Mononuclear cell (primary cell): ENCODE measurements at regions not wholly inside any gene's neighbourhood (a gene's known extent, or its start where the extent isn't known, plus 50 kb on each side); places are given as distances from the start of the nearest gene placed in this dataset.

Experiments used
- H3K27me3 ChIP-seq: 2 replicates; pipeline ENCODE4 v1.6.0; 2011; ENCODE audit warnings: low read length, control low read depth; ENCODE audit not compliant: insufficient read depth
- H3K4me1 ChIP-seq: 2 replicates; pipeline ENCODE4 v1.5.1; 2011; ENCODE audit warnings: mild to moderate bottlenecking, low read length, control low read depth; ENCODE audit not compliant: insufficient read depth
- H3K4me3 ChIP-seq: 2 replicates; pipeline ENCODE4 v1.5.1; 2011; ENCODE audit warnings: mild to moderate bottlenecking, low read length, moderate library complexity
- H3K9me3 ChIP-seq: 2 replicates; pipeline ENCODE4 v1.5.1; 2011; ENCODE audit warnings: low read depth, mild to moderate bottlenecking, control low read depth, low read length

GRCh38 chr6:140058863-140059262 lies 684.4 kb upstream of the CITED2 start:
- Histone ChIP-seq H3K4me3 (no peak overlapping the region), H3K27me3 (no peaks in the 10 kb centered on the region), H3K9me3 (no peaks in the 10 kb centered on the region), H3K4me1 (no peaks in the 10 kb centered on the region)

DNA sequence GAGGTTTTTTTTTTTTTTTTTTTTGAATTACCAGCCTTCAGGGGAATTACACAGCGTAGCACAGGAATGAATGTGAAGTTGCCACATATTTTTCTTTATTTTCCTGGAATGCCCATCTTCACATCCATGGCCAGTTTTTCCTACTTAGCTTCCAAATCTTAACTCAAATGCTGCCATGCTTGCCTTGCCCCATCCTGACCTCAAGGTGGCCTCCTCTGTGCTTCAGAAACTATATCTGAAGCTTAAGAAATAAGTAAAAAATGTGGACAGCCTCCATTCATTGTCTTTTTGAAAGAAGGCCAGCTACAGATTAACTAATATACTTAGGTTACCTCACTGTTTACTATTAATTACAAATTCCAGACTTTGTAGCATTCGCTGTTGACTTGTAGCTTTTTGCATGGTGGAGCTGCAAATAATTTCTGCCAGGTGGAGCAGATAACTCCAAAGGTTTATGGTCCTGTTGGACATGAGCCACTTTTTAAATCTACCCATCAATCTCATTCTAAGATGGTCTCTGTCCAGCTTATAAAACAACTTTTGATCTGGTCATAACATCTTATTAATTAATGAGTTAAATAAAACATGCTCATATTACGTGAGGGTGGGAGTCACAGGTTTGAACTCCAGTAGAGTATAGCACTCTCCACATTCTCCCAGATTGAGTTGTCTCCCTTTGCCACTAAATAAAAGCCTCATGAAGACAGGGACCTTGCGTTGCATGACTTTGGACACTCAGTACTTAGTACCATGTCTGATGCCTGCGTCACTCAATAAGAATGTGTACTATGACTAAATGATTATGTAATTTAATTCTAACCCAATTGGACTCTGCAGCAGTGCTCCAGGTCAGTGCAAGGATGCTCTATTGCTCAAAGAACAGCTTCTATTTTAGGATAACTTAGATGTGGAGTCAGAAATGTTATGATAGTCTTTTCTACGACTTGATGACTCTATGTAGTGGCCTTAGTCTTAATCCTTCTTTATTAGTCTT lies 678.6 kb upstream of the CITED2 start:
- Histone ChIP-seq H3K27me3 (no peaks in the 10 kb centered on the region), H3K4me1 (no peaks in the 10 kb centered on the region), H3K4me3 (no peak overlapping the region), H3K9me3 (no peaks in the 10 kb centered on the region)

- Histone ChIP-seq H3K27me3 (no peaks in the 10 kb centered on the region), H3K4me1 (no peaks in the 10 kb centered on the region), H3K4me3 (no peak overlapping the region), H3K9me3 (no peaks in the 10 kb centered on the region)
Measured at GRCh38 chr6:140051521-140052512, 677.4 kb upstream of the CITED2 start.

GRCh38 chr6:140050101-140050995 lies 675.9 kb upstream of the CITED2 start:
- Histone ChIP-seq H3K4me1 (peaks cover 9% of the 10 kb centered on the region), H3K4me3 (no peak overlapping the region), H3K9me3 (no peaks in the 10 kb centered on the region), H3K27me3 (no peaks in the 10 kb centered on the region)

DNA sequence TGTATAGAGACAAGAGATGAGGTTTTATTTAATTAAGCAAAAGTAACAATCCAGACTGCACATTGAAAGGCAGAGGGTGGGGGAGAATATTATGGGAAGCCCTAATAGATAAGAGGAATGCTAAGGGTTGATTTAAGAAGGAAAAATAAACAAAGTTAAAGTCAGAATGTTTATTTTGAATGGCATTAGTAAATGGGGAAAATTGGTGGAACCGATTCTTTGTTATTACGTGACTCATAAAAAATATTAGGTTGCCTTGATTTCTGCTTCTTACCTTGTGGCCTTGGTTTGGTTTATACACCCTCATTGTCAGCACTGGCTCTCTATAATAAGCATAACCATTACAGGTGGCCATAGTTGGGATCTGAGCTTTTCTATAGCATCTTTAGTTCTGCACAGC lies 674.8 kb upstream of the CITED2 start:
- no peak overlapping the region for H3K4me3 ChIP-seq
- H3K4me1 ChIP-seq = peaks cover 15% of the 10 kb centered on the region
- H3K9me3 ChIP-seq = no peaks in the 10 kb centered on the region
- H3K27me3 ChIP-seq = no peaks in the 10 kb centered on the region

- no peaks in the 10 kb centered on the region for H3K9me3 ChIP-seq
- peaks cover 22% of the 10 kb centered on the region for H3K4me1 ChIP-seq
Measured at GRCh38 chr6:140048202-140048790, 673.8 kb upstream of the CITED2 start.

DNA sequence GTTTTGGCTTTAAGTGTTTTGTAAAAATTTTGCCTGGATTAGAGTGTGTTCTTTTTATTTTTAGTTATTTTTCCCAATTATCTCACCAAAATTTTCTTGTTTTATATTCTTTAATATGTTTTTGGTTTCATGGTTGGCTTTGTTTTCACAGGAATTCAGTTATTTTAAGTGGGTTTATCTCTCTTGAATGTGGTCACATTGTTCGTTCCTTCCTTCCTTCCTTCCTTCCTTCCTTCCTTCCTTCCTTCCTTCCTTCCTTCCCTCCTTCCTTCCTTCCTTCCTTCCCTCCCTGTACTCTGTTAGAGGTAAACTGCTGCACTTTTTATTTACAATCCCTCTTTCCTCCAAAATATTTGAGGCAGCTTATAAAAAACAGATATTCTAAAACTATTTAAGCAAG lies 672.9 kb upstream of the CITED2 start:
- Histone ChIP-seq H3K27me3 (no peaks in the 10 kb centered on the region), H3K9me3 (no peaks in the 10 kb centered on the region), H3K4me1 (peaks cover 24% of the 10 kb centered on the region), H3K4me3 (no peak overlapping the region)

More at GRCh38 chr6:140048202-140048790, 673.8 kb upstream of the CITED2 start:
- no peak overlapping the region for H3K4me3 ChIP-seq
- no peaks in the 10 kb centered on the region for H3K27me3 ChIP-seq

- Histone ChIP-seq H3K4me3 (no peak overlapping the region), H3K9me3 (no peaks in the 10 kb centered on the region), H3K27me3 (no peaks in the 10 kb centered on the region), H3K4me1 (peaks cover 25% of the 10 kb centered on the region)
Measured at GRCh38 chr6:140046016-140046632, 671.7 kb upstream of the CITED2 start.

DNA sequence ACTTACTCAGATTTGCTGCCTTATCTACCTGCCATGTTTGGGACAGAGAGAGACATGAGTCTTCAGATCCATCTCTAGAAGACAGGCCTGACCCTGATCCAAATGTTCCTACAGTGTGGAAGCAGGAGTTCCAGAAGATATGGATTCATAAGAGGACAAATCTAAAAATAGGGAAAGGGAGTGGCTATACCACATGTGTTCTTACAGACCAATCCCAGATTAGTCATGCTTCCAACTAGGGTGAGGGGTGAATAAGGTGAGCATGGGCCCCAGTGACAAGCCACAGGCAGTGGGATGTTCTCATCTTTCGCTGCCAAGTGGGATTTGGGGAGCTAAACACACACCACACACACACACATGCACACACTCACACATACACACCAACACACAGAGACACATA lies 670.7 kb upstream of the CITED2 start:
- Histone ChIP-seq H3K4me3 (no peak overlapping the region), H3K4me1 (peaks cover 35% of the 10 kb centered on the region), H3K9me3 (no peaks in the 10 kb centered on the region), H3K27me3 (no peaks in the 10 kb centered on the region)

DNA sequence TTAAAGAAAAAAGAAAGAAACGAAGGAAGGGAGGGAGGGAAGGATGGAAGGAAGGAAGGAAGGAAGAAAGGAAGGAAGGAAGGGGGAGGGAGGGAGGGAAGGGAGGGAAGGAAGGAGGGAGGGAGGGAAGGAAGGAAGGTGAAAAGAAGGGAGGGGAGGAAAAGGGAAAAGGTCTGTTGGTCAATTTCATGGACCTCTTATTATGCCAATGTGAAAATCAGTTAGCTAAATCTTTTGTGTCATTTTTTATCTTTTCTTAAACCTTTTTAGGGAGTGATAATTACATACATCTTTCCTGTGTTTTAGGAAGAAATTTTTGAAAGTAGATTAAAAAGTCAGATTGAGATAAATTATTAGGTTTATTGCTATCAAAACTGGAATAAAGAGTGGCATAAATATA lies 670.2 kb upstream of the CITED2 start:
- no peak overlapping the region for H3K4me3 ChIP-seq
- H3K9me3 ChIP-seq = no peaks in the 10 kb centered on the region
- H3K4me1 ChIP-seq = peaks cover 40% of the 10 kb centered on the region
- H3K27me3 ChIP-seq = no peaks in the 10 kb centered on the region

- Histone ChIP-seq H3K9me3 (no peaks in the 10 kb centered on the region), H3K27me3 (no peaks in the 10 kb centered on the region), H3K4me1 (peaks cover 41% of the 10 kb centered on the region), H3K4me3 (no peak overlapping the region)
Measured at GRCh38 chr6:140043762-140044378, 669.4 kb upstream of the CITED2 start.

- Histone ChIP-seq H3K9me3 (no peaks in the 10 kb centered on the region), H3K27me3 (no peaks in the 10 kb centered on the region), H3K4me1 (peaks cover 41% of the 10 kb centered on the region), H3K4me3 (no peak overlapping the region)
Measured at GRCh38 chr6:140043357-140043756, 668.9 kb upstream of the CITED2 start.

DNA sequence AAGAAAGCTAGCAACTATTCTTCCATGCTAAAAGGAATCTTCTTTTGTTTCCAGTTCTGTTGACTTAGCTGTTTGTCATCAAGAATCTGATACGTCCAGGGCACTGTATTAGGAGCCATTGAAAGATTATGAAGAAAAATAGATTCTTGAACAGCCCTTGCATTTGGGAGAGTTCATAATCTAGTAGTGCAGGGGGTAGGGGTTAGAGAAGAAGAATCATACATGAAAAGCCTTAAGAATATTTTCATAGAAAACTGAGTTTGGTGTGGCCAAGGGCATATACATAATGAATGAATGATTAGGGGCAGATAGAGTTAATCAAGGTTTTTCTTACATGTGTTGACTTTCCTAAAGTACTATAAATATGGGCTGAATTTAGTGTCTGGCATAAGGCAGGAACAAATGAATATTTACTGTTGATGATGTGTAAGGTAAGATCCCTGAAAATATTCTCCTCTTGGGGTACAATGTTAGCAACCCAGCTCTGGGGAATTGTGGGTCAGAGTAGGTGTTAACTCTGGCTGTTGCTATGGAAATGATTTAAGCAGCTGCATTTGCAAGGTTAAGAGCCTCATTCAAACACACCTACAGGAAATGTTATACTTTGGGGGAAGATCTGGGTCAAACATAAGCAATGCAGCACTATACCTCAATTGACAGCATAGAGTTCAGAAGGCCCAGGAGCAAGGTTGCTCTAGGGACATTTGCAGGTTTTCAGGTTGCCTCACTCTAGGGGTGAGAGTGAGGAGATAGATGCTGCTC lies 667.3 kb upstream of the CITED2 start:
- H3K27me3 ChIP-seq = no peaks in the 10 kb centered on the region
- H3K9me3 ChIP-seq = no peaks in the 10 kb centered on the region
- H3K4me3 ChIP-seq = no peak overlapping the region
- peaks cover 51% of the 10 kb centered on the region for H3K4me1 ChIP-seq
